Erythroblast (primary cell): ENCODE measurements at regions not wholly inside any gene's neighbourhood (a gene's known extent, or its start where the extent isn't known, plus 50 kb on each side); places are given as distances from the start of the nearest gene placed in this dataset.

Source experiments
- GATA1 ChIP-seq: IDR thresholded peaks from 2 replicates; pipeline ENCODE4 v1.6.1; 2011; ENCODE audit warnings: low read depth, mild to moderate bottlenecking, control low read depth, low read length, moderate library complexity
- POLR2A ChIP-seq: IDR thresholded peaks from 2 replicates; pipeline ENCODE4 v1.6.1; 2011; ENCODE audit warnings: mild to moderate bottlenecking, low read length

DNA sequence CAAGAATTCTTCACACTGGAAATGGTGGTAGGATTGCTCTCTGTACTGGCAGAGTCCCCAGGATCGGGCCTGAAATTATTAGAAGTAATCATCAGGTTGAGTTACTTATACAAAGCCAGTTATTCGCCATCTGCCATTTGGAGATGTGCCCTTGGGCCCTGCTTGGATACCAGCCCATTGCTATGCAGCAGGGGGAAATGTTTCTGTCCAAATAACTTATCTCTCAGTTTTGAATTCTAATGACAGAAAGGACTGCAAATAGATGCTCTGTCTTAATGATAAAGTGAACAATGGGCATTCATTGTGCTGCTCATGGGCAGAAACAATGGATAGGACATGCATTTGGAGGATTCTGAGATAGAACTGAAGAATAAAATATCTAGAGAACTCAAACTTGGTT lies 139.1 kb upstream of the PELI2 start:
- no peak for TF ChIP-seq POLR2A
- no peak for TF ChIP-seq GATA1
